IMR-90 (cell line): ENCODE measurements at regions not wholly inside any gene's neighbourhood (a gene's known extent, or its start where the extent isn't known, plus 50 kb on each side); places are given as distances from the start of the nearest gene placed in this dataset.
A peak's percentile ranks its signal among the peaks of the same experiment; 100 is the strongest.

Experiments used
- ATAC-seq: fragments of 200-7000 bp; cut with Tn5 transposase; 2 replicates; pipeline ENCODE4 v1.9.1; 2020; ENCODE audit warnings: low read depth, mild to moderate bottlenecking, moderate library complexity
- BruUV-seq: library from RNA; stranded (reverse); fragments of 400-500 nt; replicated peaks from 2 replicates; lab custom pipeline; 2021; lab: Mats Ljungman, UMichigan
- CTCF ChIA-PET: fragments of 300-600 bp; formaldehyde crosslinking; extraction: SDS; loops from one replicate; lab custom pipeline; 2021; ENCODE audit warnings: antibody characterized with exemption; lab: Yijun Ruan, JAX
- POLR2A ChIA-PET: fragments of 300-600 bp; sonication (Branson Sonifier 250); formaldehyde crosslinking; loops from one replicate; lab custom pipeline; 2022; ENCODE audit warnings: antibody characterized with exemption; ENCODE audit not compliant: unreplicated experiment; lab: Charles Lee
- DNase-seq: peaks from one replicate; pipeline ENCODE4 v3.0.0; 2013
- H2AFZ ChIP-seq: replicated peaks from 2 replicates; pipeline ENCODE3; 2013; ENCODE audit warnings: low read length, mild to moderate bottlenecking; ENCODE audit not compliant: poor library complexity
- H2AK5ac ChIP-seq: 2 replicates; pipeline ENCODE4 v1.6.1; 2013; ENCODE audit warnings: low read depth, low read length, inconsistent platforms
- H2AK9ac ChIP-seq: replicated peaks from 2 replicates; pipeline ENCODE3; 2013; ENCODE audit warnings: mild to moderate bottlenecking, low read depth, low read length, moderate library complexity; ENCODE audit not compliant: poor library complexity
- H2BK120ac ChIP-seq: 2 replicates; pipeline ENCODE4 v1.6.1; 2013; ENCODE audit warnings: low read depth, low read length, inconsistent platforms
- H2BK15ac ChIP-seq: 3 replicates; pipeline ENCODE4 v1.6.1; 2013; ENCODE audit warnings: low read depth, low read length, inconsistent platforms
- H2BK20ac ChIP-seq: 2 replicates; pipeline ENCODE4 v1.6.1; 2013; ENCODE audit warnings: low read depth, mild to moderate bottlenecking, inconsistent platforms, low read length, moderate library complexity
- H2BK5ac ChIP-seq: 2 replicates; pipeline ENCODE4 v1.6.1; 2013; ENCODE audit warnings: mild to moderate bottlenecking, low read depth, low read length, inconsistent platforms; ENCODE audit not compliant: poor library complexity, severe bottlenecking
- H3K14ac ChIP-seq: replicated peaks from 2 replicates; pipeline ENCODE4 v1.6.1; 2013; ENCODE audit warnings: low read depth, low read length, inconsistent platforms
- H3K18ac ChIP-seq: 2 replicates; pipeline ENCODE4 v1.6.1; 2013; ENCODE audit warnings: low read depth, low read length, control low read depth
- H3K23ac ChIP-seq: 2 replicates; pipeline ENCODE4 v1.6.1; 2013; ENCODE audit warnings: low read depth, low read length, inconsistent platforms
- H3K27ac ChIP-seq: 2 replicates; pipeline ENCODE4 v1.5.1; 2013; ENCODE audit warnings: mild to moderate bottlenecking, control low read depth, low read length; ENCODE audit not compliant: insufficient read depth
- H3K27me3 ChIP-seq: 2 replicates; pipeline ENCODE4 v1.6.1; 2013; ENCODE audit warnings: low read length; ENCODE audit not compliant: control insufficient read depth, insufficient read depth
- H3K36me3 ChIP-seq: 2 replicates; pipeline ENCODE4 v1.6.1; 2013; ENCODE audit warnings: low read length, mixed read lengths; ENCODE audit not compliant: control insufficient read depth, insufficient read depth
- H3K4ac ChIP-seq: 2 replicates; pipeline ENCODE4 v1.6.1; 2013; ENCODE audit warnings: low read depth, low read length, inconsistent platforms
- H3K4me1 ChIP-seq: 2 replicates; pipeline ENCODE4 v1.6.1; 2013; ENCODE audit warnings: low read length, mixed read lengths; ENCODE audit not compliant: control insufficient read depth, insufficient read depth
- H3K4me2 ChIP-seq: 2 replicates; pipeline ENCODE4 v1.6.1; 2013; ENCODE audit warnings: low read depth, mild to moderate bottlenecking, control low read depth, low read length, moderate library complexity
- H3K4me3 ChIP-seq: 2 replicates; pipeline ENCODE4 v1.5.1; 2013; ENCODE audit warnings: low read depth, mild to moderate bottlenecking, control low read depth, low read length, moderate library complexity; ENCODE audit not compliant: insufficient read depth
- H3K56ac ChIP-seq: 2 replicates; pipeline ENCODE4 v1.6.1; 2013; ENCODE audit warnings: low read length, inconsistent platforms; ENCODE audit not compliant: insufficient read depth; ENCODE audit errors: extremely low read depth
- H3K79me1 ChIP-seq, 2 experiments: 2 replicates each; pipeline ENCODE4 v1.6.1; 2013; ENCODE audit warnings: low read length in 2 of 2, inconsistent platforms in 1 of 2, low read depth in 1 of 2
- H3K9ac ChIP-seq: 2 replicates; pipeline ENCODE4 v1.6.1; 2013; ENCODE audit warnings: low read depth, low read length, control low read depth
- H3K9me1 ChIP-seq: 2 replicates; pipeline ENCODE4 v1.6.1; 2013; ENCODE audit warnings: low read length, inconsistent platforms; ENCODE audit not compliant: insufficient read depth
- H3K9me3 ChIP-seq: 2 replicates; pipeline ENCODE4 v1.6.1; 2013; ENCODE audit warnings: low read length; ENCODE audit not compliant: control insufficient read depth, insufficient read depth
- H4K20me1 ChIP-seq: 2 replicates; pipeline ENCODE4 v1.6.1; 2013; ENCODE audit warnings: low read length, inconsistent platforms; ENCODE audit not compliant: insufficient read depth
- H4K5ac ChIP-seq: 2 replicates; pipeline ENCODE4 v1.6.1; 2013; ENCODE audit warnings: mild to moderate bottlenecking, low read depth, low read length, control low read depth
- H4K8ac ChIP-seq, 2 experiments: 2 replicates each; pipeline ENCODE4 v1.6.1; 2013; ENCODE audit warnings: low read depth in 2 of 2, low read length in 2 of 2, control low read depth in 1 of 2, inconsistent platforms in 1 of 2
- H4K91ac ChIP-seq: 2 replicates; pipeline ENCODE4 v1.6.1; 2013; ENCODE audit warnings: low read depth, low read length, inconsistent platforms; ENCODE audit not compliant: insufficient read depth
- CEBPB ChIP-seq: IDR thresholded peaks from 2 replicates; pipeline ENCODE4 v1.6.1; 2012; ENCODE audit warnings: low read depth, low read length, improper control_type of control experiment
- WGBS, 2 experiments: methylation state at CpG; one replicate each; pipeline versions ENCODE4 v1.1.5 to v1.1.7; 2013; ENCODE audit warnings: missing lambda C conversion rate in 2 of 2; ENCODE audit not compliant: insufficient read length in 1 of 2; ENCODE audit errors: extremely low coverage in 2 of 2; 5-methylcytosine and 5-hydroxymethylcytosine counted together
- dilution Hi-C: fragments of 300-500 bp; cut with HindIII; formaldehyde crosslinking; loops from one replicate; pipeline ENCODE4 v1.14.3; 2018; ENCODE audit warnings: low sequenced_read_pairs; ENCODE audit not compliant: unreplicated experiment
- in situ Hi-C: fragments of 300-500 bp; cut with MboI; formaldehyde crosslinking; loops from 3 replicates; pipeline ENCODE4 v1.14.3; 2019; ENCODE audit warnings: low sequenced_read_pairs, inconsistent platforms, mixed read lengths
- intact Hi-C: fragments of 100-400 bp; cut with micrococcal nuclease; formaldehyde crosslinking; loops from 2 replicates; pipeline ENCODE4 v1.10.0; 2022
- TF ChIP-seq, protein P1 (sequence below): fragments of 150-350 bp; IDR thresholded peaks from 2 replicates; pipeline ENCODE4 v1.6.1; 2016; ENCODE audit warnings: low read depth, mild to moderate bottlenecking, low read length, moderate library complexity, borderline replicate concordance

DNA sequence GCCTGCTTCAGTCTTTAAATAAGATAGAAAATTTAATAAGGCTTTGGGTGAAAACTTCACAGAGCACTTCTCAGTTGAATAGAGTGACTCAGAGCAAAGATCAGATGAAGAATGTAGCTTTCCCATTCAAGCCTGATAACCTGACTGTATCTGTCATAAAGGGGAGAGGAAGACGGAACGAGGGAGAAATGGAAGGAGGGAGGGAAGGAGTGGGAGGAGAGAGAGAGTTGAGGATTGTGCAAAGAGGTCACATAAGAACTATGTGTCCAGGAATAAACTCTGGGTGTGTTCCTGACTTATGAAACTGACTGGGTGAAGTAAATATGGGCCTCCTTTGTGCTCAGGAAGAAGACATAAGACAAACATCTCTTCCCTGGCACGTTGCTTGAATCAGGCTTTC is 385.5 kb downstream of the LPIN1 start:
- Histone ChIP-seq H3K27ac (no peak overlapping the region), H2AFZ (no peak overlapping the region), H2BK120ac (no peak overlapping the region), H3K36me3 (no peaks in the 10 kb centered on the region), H3K18ac (no peak overlapping the region), H3K4ac (no peak overlapping the region), H4K91ac (no peak overlapping the region), H3K4me1 (peaks cover 2% of the 10 kb centered on the region; the same call in 1 of the 2 replicates), H3K79me1 (no peaks in the 10 kb centered on the region), H4K8ac (no peak overlapping the region), H2BK15ac (no peak overlapping the region), H3K4me3 (no peak overlapping the region), H3K23ac (no peak overlapping the region), H2AK9ac (no peak overlapping the region), H3K4me2 (no peak overlapping the region), H2BK20ac (no peak overlapping the region), H4K20me1 (no peaks in the 10 kb centered on the region), H3K9me1 (peaks cover 3% of the 10 kb centered on the region; the same call in 1 of the 2 replicates), H3K14ac (0 out of 2 replicates have a peak overlapping the region, but pooled peaks have one; percentile 3), H3K9me3 (no peaks in the 10 kb centered on the region), H2BK5ac (no peak overlapping the region), H3K56ac (no peak overlapping the region), H3K27me3 (no peaks in the 10 kb centered on the region), H3K9ac (no peak overlapping the region), H4K5ac (no peak overlapping the region), H2AK5ac (no peak overlapping the region)
- in situ Hi-C loops (no loop called here), dilution Hi-C loops (no loop called here), intact Hi-C loops (no loop called here)
- BruUV-seq, result no TSS peak
- DNase-seq (peak; percentile 57), ATAC-seq (peak; percentile 69)
- TF ChIP-seq, protein P1, sequence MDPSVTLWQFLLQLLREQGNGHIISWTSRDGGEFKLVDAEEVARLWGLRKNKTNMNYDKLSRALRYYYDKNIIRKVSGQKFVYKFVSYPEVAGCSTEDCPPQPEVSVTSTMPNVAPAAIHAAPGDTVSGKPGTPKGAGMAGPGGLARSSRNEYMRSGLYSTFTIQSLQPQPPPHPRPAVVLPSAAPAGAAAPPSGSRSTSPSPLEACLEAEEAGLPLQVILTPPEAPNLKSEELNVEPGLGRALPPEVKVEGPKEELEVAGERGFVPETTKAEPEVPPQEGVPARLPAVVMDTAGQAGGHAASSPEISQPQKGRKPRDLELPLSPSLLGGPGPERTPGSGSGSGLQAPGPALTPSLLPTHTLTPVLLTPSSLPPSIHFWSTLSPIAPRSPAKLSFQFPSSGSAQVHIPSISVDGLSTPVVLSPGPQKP, result no peak
- TF ChIP-seq CEBPB, result peak; percentile 57
- no CpG with 5 or more reads among the region's 3 CpGs for WGBS, 2 experiments
- POLR2A ChIA-PET, result no interaction called here
- CTCF ChIA-PET, result interaction anchor here (0.6 to 1.1 kb wide), 3 partner anchors 13 to 134 kb away, joined by 3 to 5 read pairs (median 3); no protein-coding TSS in a partner anchor
